SK-N-DZ (cell line): ENCODE measurements at regions not wholly inside any gene's neighbourhood (a gene's known extent, or its start where the extent isn't known, plus 50 kb on each side); places are given as distances from the start of the nearest gene placed in this dataset.
A peak's percentile ranks its signal among the peaks of the same experiment; 100 is the strongest.

ENCODE experiments used
- DNase-seq: peaks from one replicate; pipeline ENCODE4 v3.0.0-alpha.2; 2015; ENCODE audit warnings: low spot score

DNA sequence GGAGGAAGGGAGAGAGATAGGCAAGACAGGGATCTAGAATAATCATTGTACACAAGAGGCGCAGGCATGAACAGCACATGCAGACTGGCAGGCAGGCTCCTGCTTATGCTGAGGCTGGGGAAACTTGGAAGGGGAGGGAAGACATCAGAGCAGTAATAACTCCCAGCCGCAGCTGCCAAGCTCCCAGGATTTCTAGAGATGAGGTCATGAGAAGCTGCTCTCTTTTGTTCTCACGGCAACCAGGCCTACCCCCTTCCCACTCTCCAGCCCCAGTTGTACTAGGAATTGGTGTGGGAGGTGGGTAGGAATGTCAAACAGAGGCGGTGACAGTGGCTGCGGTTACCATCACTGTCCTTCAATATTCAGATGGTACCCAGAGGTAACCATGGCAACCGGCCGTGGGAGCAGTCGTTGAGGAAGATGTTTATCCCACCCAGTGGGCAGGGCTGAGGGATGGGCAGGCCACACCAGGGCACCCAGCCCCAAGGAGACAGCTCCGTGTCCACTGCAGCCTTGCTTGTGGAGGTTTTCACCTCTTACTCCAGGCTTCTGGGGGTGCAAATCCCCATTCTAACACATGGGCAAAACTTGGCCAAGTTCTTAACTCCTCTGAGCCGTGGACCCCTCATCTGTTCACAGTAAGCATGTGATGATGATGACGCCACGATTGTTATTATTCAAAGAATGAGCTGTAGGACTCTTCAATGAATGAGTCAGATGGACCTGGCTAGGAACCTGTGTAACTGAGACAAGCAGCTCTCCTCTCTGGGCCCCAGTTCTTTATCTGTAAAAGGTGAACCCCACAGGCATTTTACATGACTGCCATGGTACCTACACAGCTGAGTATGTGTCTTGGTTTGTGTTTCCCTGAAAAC lies 360.8 kb upstream of the PROK2 start:
- DNase-seq: peak; percentile 38

DNA sequence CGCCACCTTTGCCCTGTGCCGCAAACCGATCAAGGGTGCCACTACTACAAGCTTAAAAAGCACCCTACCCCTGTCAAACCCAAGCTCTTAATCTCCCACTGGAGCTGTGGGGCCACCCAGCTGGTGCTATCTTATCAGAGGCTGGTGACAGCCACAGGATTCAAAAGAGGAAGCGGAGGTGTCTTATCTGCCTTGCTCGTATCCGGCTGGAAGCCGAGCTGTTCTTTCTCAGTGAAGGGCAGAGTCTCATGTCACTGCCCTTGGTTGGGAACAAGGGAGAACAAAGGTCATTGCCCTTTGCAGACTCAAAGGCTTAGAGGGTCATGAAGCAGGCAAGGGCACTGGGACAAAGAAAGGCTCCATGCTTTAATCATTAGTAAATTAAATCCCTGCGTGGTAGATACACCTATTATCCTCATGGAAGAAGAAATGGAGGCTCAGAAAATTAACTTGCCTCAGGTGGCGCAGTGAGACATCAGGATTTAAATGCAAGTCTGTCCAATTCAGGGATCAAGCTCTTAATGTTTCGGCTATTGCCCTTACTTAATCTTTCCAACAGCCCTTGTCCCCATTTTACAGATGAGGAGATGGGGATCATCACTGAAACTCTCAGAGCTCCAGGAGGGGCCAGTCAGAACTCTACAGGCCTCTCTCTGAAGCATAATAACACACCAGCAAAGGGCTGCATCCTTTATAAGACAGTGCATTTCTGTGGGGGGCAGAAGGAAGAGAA lies 360.0 kb upstream of the PROK2 start:
- no peak for DNase-seq

- DNase-seq: no peak
Measured at GRCh38 chr3:72143966-72144717, 359.2 kb upstream of the PROK2 start.

DNA sequence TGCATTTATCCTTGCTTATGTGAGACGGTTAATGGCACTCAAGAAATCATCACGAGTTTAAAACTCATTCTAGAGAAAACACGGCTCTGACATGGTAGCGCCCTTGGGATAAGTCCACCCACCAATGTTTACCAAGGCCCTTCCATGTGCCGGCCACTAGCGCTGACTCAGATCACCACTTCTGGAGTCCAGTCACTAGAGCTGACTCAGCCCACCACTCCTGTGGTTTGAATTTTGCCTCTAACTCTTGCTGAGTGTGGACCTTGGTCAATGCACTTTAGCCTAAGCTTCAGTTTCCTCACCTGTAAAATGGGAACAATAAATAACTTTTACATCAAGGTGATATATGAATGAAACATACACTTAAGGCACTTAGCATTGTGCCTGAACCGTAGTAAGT lies 358.4 kb upstream of the PROK2 start:
- no peak for DNase-seq

DNA sequence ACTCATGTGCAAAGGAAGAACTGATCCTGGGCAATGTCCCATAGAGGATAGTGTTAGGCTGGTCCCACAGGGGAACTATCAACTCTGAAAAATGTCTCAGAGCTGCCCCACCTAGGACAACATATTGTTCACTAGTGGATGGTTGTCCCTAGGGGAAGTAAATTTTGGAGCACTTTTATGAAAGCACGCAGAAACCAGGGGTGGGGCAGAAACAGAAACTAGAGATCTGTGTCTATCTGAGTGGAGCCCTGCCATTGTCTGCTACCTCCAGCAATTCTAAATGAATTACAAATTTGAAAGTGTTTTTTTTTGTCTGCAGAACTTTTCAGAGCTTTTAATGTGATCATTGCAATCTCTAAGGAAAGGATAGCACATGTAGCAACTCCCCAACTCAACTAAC lies 357.1 kb upstream of the PROK2 start:
- DNase-seq: no peak

- no peak for DNase-seq
Measured at GRCh38 chr3:72141264-72141663, 356.3 kb upstream of the PROK2 start.

- DNase-seq: no peak
Measured at GRCh38 chr3:72139316-72139715, 354.4 kb upstream of the PROK2 start.

GRCh38 chr3:72137865-72138861 lies 353.2 kb upstream of the PROK2 start:
- DNase-seq: no peak

- no peak for DNase-seq
Measured at GRCh38 chr3:72135636-72136035, 350.7 kb upstream of the PROK2 start.

DNA sequence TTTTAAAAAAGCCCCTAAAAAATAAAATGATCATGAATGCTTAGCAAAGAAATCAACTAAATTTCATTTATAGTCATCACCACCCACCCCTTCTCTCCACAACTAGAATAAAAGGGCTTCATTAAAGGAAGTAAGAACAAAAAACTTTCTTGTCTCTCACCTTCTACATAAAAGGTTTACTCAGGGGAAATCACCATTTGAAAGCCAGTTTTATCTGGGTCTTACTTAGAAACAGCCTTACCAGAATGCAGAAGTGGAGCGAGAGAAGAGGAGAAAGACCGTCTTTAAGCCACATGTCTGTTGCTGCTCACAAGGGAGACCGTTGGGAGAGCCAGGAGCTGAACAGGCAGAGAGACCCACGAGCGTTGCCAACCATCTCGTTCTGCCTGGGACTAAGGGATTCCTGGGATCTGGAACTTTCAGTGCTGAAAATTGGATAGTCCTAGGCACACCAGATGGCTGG lies 350.1 kb upstream of the PROK2 start:
- no peak for DNase-seq

DNA sequence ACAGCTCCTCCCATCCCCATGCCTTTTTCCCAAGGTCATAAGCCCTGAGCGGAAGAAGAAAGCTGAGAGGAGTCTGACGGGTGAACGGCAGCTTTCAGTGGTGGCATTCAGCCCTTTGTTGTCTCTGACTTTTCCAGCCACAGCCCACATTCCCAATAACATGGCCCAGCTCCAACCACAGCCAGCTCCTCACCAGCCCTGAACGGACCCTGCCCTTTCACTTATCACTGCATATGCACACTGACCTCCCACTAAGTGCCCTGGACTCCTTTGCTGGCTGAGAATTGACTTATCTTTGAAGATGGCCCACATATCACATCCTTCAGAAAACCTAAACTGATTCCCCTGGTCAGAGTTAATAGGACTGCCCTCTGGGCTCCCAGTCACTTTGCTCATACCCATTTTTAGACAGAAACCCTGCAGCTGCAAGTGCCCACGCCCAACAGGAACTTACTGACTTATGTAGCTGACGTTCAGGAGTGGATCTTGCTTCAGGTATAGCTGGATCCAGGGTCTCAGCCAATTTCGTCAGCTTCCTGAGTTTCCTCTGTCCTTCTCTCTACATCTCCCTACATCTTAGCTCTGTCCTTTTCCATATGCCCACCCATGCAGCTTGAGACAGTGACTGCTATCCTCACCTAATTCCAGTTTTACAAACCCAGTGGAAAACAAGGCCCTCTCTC lies 348.5 kb upstream of the PROK2 start:
- no peak for DNase-seq

DNA sequence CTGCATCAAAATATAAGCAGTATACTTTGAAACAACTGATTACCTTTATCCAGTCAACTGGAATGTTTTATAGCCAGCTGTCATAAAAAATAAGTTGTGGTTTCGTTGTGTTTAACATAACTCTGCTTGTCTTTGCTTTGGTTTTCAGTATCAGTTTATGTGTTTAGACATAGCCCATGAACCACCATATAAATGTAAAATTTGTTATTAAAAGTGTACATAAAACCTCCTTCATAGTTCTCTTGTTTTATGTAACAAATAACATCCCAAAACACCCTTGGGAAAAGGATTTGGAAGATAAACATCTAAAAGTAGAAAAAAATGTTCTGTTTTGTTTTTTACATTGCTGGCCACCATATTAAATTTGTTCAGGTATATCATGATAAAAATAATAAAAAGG lies 347.0 kb upstream of the PROK2 start:
- DNase-seq: no peak

GRCh38 chr3:72130565-72130964 lies 345.6 kb upstream of the PROK2 start:
- DNase-seq: no peak

- DNase-seq: no peak
Measured at GRCh38 chr3:72129501-72130094, 344.6 kb upstream of the PROK2 start.

DNA sequence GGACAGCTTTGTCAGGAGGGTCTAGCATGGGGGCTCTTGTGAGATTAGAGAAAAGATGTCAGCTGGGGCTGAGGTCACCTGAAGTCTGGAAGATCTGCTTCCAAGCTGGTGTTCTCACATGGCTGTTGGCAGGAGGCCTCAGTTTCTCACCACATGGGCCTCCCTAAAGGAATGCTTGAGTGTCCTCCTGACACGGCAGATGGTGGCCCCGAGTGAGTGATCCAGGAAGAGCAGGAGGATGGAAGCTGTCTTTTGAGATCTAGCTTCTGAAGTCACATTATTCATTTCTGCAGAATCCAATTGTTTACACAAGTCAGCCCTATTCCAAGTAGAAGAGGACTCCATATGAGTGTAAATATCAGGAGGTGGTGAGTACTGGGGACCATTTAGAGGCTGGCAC lies 344.0 kb upstream of the PROK2 start:
- DNase-seq: no peak

DNA sequence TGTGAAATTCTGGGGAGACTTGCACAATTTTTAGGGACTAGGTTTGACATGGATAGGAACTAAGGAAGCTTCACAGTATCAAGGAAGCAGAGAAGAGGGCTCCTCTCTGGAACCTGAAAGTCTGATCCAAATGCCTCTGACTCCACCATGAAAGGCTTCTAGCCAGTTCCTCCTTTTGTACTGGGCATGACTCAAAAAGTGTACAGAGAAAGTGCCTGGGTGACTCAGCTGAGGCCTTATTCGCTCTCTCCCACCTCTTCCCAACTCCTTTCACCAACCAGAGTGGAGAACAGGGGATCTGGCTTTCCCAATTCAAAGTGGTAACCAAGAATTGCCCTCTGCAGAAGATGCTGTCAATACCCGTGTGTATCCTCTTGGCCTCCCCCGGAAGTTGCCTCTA lies 342.9 kb upstream of the PROK2 start:
- DNase-seq: no peak

DNA sequence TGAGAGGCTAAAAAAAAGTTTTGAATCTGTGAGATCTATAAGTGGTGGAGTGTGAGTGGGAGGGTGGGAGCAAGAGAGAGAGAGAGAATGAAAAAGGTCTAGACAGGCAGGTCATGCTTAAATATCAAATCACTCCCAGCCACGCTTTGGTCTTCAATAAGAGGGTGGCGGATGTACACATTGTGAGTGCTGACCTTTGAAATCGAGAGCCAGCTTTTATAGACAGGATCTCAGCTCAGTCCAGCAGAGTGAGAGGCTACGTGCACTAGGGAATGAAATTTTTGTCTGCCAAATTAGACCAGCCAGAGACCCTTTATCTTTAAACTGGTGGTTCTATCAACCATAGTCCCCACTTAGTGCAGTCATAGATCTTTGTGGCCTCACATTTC lies 342.3 kb upstream of the PROK2 start:
- no peak for DNase-seq

DNA sequence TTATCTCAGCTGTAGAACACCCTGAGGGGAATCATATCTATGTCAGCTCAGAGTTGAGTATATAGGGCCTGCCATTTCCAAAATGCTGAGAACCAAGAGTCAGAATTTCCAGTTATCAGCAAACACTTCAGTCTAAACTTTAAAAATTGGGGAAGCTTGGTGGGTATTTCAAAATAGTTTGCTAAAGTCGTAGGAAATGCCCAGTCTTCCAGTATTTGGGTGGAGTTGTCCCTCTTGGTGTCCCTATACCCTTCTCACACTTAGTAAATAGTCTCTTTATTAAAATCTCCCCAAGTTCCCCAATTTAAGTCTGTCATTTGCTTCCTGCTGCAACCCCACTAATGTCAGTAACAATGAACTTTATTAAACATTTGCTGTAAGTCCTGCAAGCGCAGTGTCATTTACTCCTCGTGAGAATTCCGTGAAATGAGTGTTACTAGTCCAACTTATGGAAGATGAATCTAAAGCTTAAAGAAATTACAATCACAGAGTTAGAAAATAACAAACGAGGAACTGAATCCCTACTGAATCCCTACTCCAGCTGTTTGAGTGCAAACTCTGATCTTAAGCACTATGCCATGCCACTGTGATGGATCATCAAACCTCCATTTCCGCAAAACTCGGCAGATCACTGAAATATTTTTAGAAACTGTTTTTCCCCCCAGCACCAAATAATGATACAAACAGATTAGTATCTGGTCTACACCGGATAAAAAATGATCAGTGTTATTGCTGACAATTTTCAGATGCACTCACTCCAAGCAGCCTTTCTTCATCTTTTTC lies 341.7 kb upstream of the PROK2 start:
- no peak for DNase-seq

- no peak for DNase-seq
Measured at GRCh38 chr3:72123908-72124441, 339.0 kb upstream of the PROK2 start.
